Smooth muscle cell (in vitro differentiated cells): ENCODE measurements at regions not wholly inside any gene's neighbourhood (a gene's known extent, or its start where the extent isn't known, plus 50 kb on each side); places are given as distances from the start of the nearest gene placed in this dataset.

Experiments used
- DNase-seq: peaks from one replicate; lab custom pipeline; 2025; ENCODE audit not compliant: unreplicated experiment; lab: John Stamatoyannopoulos, UW
- H2AFZ ChIP-seq: fragments of 200-600 bp; sonication (generic); 2 replicates; pipeline ENCODE4 v1.6.0; 2016; ENCODE audit warnings: antibody characterized with exemption, low read depth, mild to moderate bottlenecking
- H3F3A ChIP-seq: fragments of 200-600 bp; sonication (generic); 2 replicates; pipeline ENCODE4 v1.6.0; 2017; ENCODE audit warnings: antibody characterized with exemption, low read depth
- H3K27ac ChIP-seq: fragments of 200-600 bp; sonication (generic); 2 replicates; pipeline ENCODE4 v1.5.1; 2016; ENCODE audit warnings: low read depth, mild to moderate bottlenecking
- H3K27me3 ChIP-seq: fragments of 200-600 bp; sonication (generic); 2 replicates; pipeline ENCODE4 v1.6.1; 2016; ENCODE audit warnings: low read depth, mild to moderate bottlenecking
- H3K36me3 ChIP-seq: fragments of 200-600 bp; sonication (generic); 2 replicates; pipeline ENCODE4 v1.5.1; 2016; ENCODE audit warnings: low read depth
- H3K4me1 ChIP-seq: fragments of 200-600 bp; sonication (generic); 2 replicates; pipeline ENCODE4 v1.5.1; 2016; ENCODE audit warnings: low read depth
- H3K4me2 ChIP-seq: fragments of 200-600 bp; sonication (generic); 2 replicates; pipeline ENCODE4 v1.6.0; 2016; ENCODE audit warnings: mild to moderate bottlenecking
- H3K4me3 ChIP-seq: fragments of 200-600 bp; sonication (generic); 2 replicates; pipeline ENCODE4 v1.5.1; 2016; ENCODE audit warnings: mild to moderate bottlenecking
- H3K79me2 ChIP-seq: fragments of 200-600 bp; sonication (generic); 2 replicates; pipeline ENCODE4 v1.6.0; 2016; ENCODE audit warnings: low read depth, mild to moderate bottlenecking
- H3K9ac ChIP-seq: fragments of 200-600 bp; sonication (generic); 2 replicates; pipeline ENCODE4 v1.6.0; 2016; ENCODE audit warnings: low read depth
- H3K9me3 ChIP-seq: fragments of 200-600 bp; sonication (generic); replicated peaks from 2 replicates; pipeline ENCODE4 v1.5.1; 2016; ENCODE audit warnings: low read depth
- H4K20me1 ChIP-seq: fragments of 200-600 bp; sonication (generic); 2 replicates; pipeline ENCODE4 v1.6.0; 2016; ENCODE audit warnings: low read depth
- CTCF ChIP-seq: fragments of 200-600 bp; sonication (generic); IDR thresholded peaks from 2 replicates; pipeline ENCODE4 v1.5.1; 2017; ENCODE audit warnings: borderline replicate concordance, mild to moderate bottlenecking, antibody characterized with exemption; ENCODE audit not compliant: insufficient read depth, poor library complexity, severe bottlenecking
- WGBS: methylation state at CpG from one replicate; pipeline ENCODE4 v1.1.7; 2016; ENCODE audit warnings: low lambda C conversion rate; 5-methylcytosine and 5-hydroxymethylcytosine counted together

- no peak overlapping the region for H3K27ac ChIP-seq
- no peaks in the 10 kb centered on the region for H3K27me3 ChIP-seq
- H3K9me3 ChIP-seq, result no peaks in the 10 kb centered on the region
- peaks cover 9% of the 10 kb centered on the region for H3F3A ChIP-seq
- H3K9ac ChIP-seq, result no peak overlapping the region
- no peak for DNase-seq
- H4K20me1 ChIP-seq, result no peaks in the 10 kb centered on the region
- H3K4me3 ChIP-seq, result no peak overlapping the region
- TF ChIP-seq CTCF, result no peak
- peak overlapping the region; percentile 63 for H3K4me2 ChIP-seq
- no peaks in the 10 kb centered on the region for H3K79me2 ChIP-seq
- peaks cover 11% of the 10 kb centered on the region for H3K4me1 ChIP-seq
- H2AFZ ChIP-seq, result no peak overlapping the region
- 69% methylated on average over 11 of the region's 11 CpGs for WGBS
- H3K36me3 ChIP-seq, result no peaks in the 10 kb centered on the region
Observed at GRCh38 chr2:133986881-133987795, 266.7 kb upstream of the MGAT5 start.

GRCh38 chr2:133988316-133988891 lies 265.5 kb upstream of the MGAT5 start:
- no peak for DNase-seq

GRCh38 chr2:133991606-133992168 lies 262.2 kb upstream of the MGAT5 start:
- Histone ChIP-seq H3K79me2 (no peaks in the 10 kb centered on the region), H4K20me1 (no peaks in the 10 kb centered on the region), H3K4me3 (no peak overlapping the region), H3K4me2 (no peak overlapping the region), H3K9ac (no peak overlapping the region), H3K4me1 (peaks cover 6% of the 10 kb centered on the region), H3K36me3 (no peaks in the 10 kb centered on the region), H2AFZ (no peak overlapping the region), H3K9me3 (no peaks in the 10 kb centered on the region), H3F3A (no peaks in the 10 kb centered on the region), H3K27ac (no peak overlapping the region), H3K27me3 (no peaks in the 10 kb centered on the region)
- TF ChIP-seq CTCF, result no peak
- 89% methylated on average over 3 of the region's 3 CpGs for WGBS
- DNase-seq, result no peak

More at GRCh38 chr2:133988316-133988891, 265.5 kb upstream of the MGAT5 start:
- Histone ChIP-seq H3K79me2 (no peaks in the 10 kb centered on the region), H3K4me1 (peaks cover 11% of the 10 kb centered on the region), H3K36me3 (no peaks in the 10 kb centered on the region), H3K27ac (no peak overlapping the region), H3F3A (peaks cover 9% of the 10 kb centered on the region), H3K4me2 (no peak overlapping the region), H2AFZ (no peak overlapping the region), H3K4me3 (no peak overlapping the region), H3K9ac (no peak overlapping the region), H4K20me1 (no peaks in the 10 kb centered on the region), H3K27me3 (no peaks in the 10 kb centered on the region), H3K9me3 (no peaks in the 10 kb centered on the region)
- 95% methylated on average over 12 of the region's 12 CpGs for WGBS
- TF ChIP-seq CTCF, result no peak
